Ramos (cell line): ENCODE measurements at regions not wholly inside any gene's neighbourhood (a gene's known extent, or its start where the extent isn't known, plus 50 kb on each side); places are given as distances from the start of the nearest gene placed in this dataset.
"Not testable (repeated sequence)": the region's sequence is repeated elsewhere in the genome, so short reads cannot be mapped to it uniquely, and the experiment has no call there.

Source experiments
- in situ Hi-C: fragments of 300-500 bp; cut with MboI; formaldehyde crosslinking; loops from one replicate; pipeline ENCODE4 v1.14.3; 2022; ENCODE audit warnings: low sequenced_read_pairs; ENCODE audit not compliant: unreplicated experiment

DNA sequence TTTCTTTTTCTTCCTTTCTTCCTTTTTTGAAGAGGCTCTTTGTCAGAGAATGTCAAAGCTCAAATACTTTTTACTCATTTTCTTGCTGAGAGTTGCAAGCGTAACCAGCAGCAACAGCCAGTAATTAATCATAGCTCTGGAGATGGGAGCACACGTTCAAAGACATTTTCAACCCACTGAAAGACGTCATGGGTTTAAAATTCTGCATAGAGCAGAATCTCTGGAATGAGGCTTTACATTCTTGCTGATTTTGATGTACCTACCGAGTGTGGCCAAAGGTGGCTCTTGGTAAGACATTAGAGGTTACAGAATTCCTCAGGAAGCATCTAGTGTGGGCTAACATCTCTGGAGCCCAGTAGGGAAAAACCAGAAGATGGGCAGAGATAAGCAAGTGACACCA lies 292.5 kb downstream of the MTX2 start:
- in situ Hi-C loops: no loop called here

DNA sequence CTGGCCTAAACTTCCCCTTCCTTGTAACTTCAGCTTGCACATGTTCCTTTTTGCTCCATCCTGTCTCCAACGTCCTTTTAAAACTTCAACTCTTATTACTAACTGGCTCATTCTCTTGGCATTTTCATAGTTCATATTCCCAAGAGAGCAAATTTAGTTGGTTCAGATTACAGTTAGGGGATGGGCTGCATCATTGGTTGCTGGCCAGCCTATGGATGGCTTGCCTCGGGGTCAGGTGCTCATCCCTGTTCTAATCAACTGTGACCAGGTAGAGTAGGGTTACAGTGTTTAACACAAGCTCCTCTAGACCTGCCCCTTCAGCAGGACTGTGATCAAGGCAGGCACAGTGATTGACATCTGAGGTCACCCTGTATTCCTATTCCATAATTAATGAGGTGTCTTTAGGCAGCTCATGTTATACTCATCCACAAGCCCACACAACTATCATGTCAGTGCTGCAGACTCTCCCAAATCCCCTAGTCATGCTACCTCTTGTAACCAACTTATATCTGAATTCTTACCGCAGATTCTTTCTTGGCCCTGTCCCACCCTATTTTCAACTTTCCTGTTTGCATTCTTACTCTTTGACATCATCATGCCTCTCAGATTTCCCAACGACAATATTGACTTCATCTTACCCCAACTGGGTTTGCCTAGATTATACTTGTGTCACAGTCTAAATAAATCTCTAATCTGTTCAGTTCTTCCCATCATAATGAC lies 293.3 kb downstream of the MTX2 start:
- in situ Hi-C loops: no loop called here

- in situ Hi-C loops: no loop called here
These were observed 296.5 kb downstream of the MTX2 start for GRCh38 chr2:176565641-176566323.

DNA sequence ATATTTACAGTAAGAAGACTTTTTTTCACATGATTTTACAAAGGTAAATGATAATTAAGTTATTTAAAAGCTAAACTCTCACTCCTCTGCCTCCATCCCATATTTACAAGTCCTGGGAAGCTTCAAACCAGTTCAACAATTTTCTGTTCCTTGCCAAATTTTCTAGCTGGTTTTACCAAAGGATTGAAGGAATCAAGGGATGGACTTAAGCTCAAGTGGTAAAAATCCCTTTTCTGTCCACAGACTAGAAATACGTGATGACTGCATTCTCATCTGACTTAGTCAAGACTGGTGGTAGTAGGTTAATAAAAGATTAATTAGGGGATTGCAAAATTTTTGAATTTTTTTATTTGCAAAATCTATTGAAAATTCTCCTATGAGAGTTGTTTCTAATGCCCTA lies 297.3 kb downstream of the MTX2 start:
- in situ Hi-C loops: no loop called here

- in situ Hi-C loops: no loop called here
These were observed 297.7 kb downstream of the MTX2 start for GRCh38 chr2:176566961-176567360.

DNA sequence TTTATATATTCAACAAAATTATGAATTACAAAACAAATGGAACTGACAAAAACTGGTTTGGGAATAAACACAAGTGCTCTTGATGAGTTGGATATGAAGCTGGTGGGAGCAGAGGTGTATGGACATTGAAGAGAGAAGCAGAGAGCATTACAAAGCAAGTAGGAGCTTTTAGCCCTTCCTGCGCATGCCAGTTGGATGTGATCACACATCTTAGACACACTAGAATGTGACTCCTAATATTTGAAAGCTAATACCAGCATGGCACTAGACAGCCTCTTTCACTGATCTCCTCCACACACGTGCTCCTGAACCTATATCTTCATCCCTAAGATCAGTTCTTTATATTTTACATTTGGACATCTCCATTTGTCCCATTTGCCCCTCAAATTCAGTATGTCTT lies 298.1 kb downstream of the MTX2 start:
- in situ Hi-C loops: no loop called here

- in situ Hi-C loops: no loop called here
These were observed 300.3 kb downstream of the MTX2 start for GRCh38 chr2:176569574-176569973.

- in situ Hi-C loops: no loop called here
These were observed 304.6 kb downstream of the MTX2 start for GRCh38 chr2:176573612-176574483.

DNA sequence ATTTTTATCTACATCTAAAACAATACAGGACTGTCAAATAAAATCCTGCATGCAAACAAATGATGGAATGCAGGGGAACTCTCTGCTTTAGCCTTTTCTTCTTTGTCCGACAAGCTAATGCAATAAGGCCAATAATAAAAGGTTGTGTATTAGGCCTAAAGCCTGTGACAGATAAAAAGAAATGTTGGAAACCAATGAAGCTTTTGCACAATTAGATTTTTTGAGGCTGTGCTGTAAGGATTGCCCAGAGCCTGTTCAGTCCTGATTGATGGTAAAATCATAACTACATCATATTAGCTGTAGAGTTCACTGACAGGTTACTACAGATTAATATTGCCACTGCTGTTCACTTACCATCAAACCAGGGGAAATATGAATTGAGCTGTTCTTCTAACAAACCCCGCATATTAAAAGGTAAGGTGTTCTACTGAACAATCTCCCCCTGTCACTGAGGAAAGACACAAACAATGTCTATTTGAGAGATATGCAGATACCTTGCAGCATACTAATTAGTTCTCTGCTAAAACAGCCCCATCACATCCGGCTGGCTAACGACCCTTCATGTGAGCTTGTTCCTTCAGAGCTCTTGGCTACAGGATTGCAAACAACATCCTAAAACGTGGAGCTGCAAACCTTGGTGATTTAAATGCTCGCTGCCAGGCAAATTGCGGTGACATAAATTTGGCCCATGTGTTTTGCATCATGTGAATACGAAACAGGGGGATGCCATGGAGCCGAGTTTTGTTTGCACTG lies 305.4 kb downstream of the MTX2 start:
- in situ Hi-C loops: no loop called here

GRCh38 chr2:176575237-176575744 lies 306.0 kb downstream of the MTX2 start:
- in situ Hi-C loops: no loop called here

GRCh38 chr2:176577054-176577453 lies 307.8 kb downstream of the MTX2 start:
- in situ Hi-C loops: no loop called here

DNA sequence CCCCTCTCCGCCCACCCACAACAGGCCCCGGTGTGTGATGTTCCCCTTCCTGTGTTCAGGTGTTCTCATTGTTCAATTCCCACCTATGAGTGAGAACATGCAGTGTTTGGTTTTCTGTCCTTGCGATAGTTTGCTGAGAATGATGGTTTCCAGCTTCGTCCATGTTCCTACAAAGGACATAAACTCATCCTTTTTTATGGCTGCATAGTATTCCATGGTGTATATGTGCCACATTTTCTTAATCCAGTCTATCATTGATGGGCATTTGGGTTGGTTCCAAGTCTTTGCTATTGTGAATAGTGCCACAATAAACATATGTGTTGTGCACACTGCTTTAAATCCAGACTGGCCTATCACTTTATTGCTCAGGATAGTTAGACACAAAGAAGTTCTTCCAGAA lies 309.1 kb downstream of the MTX2 start:
- in situ Hi-C loops: not testable (repeated sequence)

DNA sequence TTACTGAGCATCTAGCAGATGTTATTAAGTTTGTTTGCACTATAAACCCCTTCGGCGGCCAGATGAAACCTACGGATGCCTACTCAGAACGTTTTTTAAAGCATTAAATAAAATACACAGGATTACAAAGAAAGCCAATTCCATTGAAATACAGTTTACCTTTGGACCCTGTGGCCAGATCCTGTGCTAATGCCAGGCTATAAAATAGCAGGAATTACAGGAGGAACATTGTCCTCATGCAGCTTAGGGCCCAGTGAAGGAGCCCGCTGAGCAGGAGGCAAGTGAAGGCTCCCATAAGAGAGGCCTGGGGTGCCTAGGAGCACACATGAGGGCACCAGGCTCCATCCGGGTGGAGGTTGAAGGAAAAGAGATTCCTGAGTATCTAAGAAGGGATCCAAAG lies 310.4 kb downstream of the MTX2 start:
- in situ Hi-C loops: no loop called here

- in situ Hi-C loops: no loop called here
These were observed 312.4 kb downstream of the MTX2 start for GRCh38 chr2:176581557-176582165.

DNA sequence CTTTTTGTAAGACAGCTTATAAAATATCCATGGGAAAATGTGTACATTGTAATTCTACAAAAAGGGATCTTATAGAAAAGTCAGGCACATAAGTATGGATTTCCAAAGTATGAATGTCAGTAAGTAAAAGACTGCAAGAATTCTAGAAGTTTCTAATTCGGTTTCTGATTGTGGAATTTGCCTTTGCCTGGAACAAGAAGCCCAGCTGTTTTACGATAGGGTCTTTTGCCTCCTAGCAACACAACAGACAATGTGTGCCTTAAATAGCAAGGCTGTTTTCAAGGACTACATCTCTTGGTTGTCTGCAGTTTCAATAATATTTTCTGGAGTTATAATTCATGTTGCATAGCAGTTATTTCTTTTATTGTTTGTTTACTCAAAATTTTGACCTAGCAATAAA lies 312.9 kb downstream of the MTX2 start:
- in situ Hi-C loops: no loop called here

DNA sequence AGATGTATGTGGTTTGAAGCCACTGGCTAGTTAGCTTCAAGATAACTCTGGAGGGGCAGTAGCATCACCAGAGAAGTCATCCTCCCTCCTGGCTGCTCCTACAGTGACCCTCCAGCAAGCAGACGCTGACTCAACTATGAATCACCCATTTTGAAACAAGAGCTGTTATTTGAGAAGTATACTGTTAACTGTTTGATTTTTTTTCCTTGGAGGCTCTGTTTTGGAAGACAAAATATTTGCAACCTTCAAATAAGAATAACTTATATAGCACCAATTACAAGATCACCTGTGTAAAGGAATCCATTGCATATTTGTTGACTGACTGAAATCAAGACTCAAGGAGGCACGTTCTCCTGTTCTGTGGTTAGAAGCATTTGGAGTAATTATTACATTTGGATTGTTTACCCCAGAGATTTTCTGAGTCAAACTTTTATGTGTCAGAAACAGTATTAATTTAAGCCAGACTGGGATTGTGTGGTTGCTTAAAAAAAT lies 313.8 kb downstream of the MTX2 start:
- in situ Hi-C loops: no loop called here

GRCh38 chr2:176583607-176584006 lies 314.4 kb downstream of the MTX2 start:
- in situ Hi-C loops: no loop called here

- in situ Hi-C loops: no loop called here
These were observed 315.1 kb downstream of the MTX2 start for GRCh38 chr2:176584333-176584732.

GRCh38 chr2:176585291-176585690 lies 316.0 kb downstream of the MTX2 start:
- in situ Hi-C loops: no loop called here

- in situ Hi-C loops: no loop called here
These were observed 316.5 kb downstream of the MTX2 start for GRCh38 chr2:176585791-176586190.
